ENCODE measurements at regions not wholly inside any gene's neighbourhood (a gene's known extent, or its start where the extent isn't known, plus 50 kb on each side); places are given as distances from the start of the nearest gene placed in this dataset.

GRCh38 chr7:41238851-41239331 lies 464.0 kb downstream of the INHBA start:
- no peak for TF ChIP-seq POLR2A (IDR thresholded peaks at IDR 0.05)
- TF ChIP-seq, protein P1, sequence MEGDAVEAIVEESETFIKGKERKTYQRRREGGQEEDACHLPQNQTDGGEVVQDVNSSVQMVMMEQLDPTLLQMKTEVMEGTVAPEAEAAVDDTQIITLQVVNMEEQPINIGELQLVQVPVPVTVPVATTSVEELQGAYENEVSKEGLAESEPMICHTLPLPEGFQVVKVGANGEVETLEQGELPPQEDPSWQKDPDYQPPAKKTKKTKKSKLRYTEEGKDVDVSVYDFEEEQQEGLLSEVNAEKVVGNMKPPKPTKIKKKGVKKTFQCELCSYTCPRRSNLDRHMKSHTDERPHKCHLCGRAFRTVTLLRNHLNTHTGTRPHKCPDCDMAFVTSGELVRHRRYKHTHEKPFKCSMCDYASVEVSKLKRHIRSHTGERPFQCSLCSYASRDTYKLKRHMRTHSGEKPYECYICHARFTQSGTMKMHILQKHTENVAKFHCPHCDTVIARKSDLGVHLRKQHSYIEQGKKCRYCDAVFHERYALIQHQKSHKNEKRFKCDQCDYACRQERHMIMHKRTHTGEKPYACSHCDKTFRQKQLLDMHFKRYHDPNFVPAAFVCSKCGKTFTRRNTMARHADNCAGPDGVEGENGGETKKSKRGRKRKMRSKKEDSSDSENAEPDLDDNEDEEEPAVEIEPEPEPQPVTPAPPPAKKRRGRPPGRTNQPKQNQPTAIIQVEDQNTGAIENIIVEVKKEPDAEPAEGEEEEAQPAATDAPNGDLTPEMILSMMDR (IDR thresholded peaks at IDR 0.05), result no peak
